Hypothalamus (tissue), 51 donors: ENCODE measurements at regions not wholly inside any gene's neighbourhood (a gene's known extent, or its start where the extent isn't known, plus 50 kb on each side); places are given as distances from the start of the nearest gene placed in this dataset.
"Not testable (repeated sequence)": the region's sequence is repeated elsewhere in the genome, so short reads cannot be mapped to it uniquely, and the experiment has no call there.

Source experiments
- DNase-seq, 51 donors: peaks; one replicate each; lab custom pipeline; 2025; lab: John Stamatoyannopoulos, UW

- DNase-seq, result no peak
Measured at GRCh38 chr5:109989161-109989560, 299.4 kb downstream of the MAN2A1 start.

- no peak for DNase-seq
Measured at GRCh38 chr5:109989994-109990722, 300.4 kb downstream of the MAN2A1 start.

- DNase-seq, result no peak
Measured at GRCh38 chr5:109990723-109991359, 301.1 kb downstream of the MAN2A1 start.

GRCh38 chr5:109992264-109992915 is 302.7 kb downstream of the MAN2A1 start:
- no peak for DNase-seq

GRCh38 chr5:109994135-109994534 is 304.4 kb downstream of the MAN2A1 start:
- no peak for DNase-seq

GRCh38 chr5:109996246-109996645 is 306.5 kb downstream of the MAN2A1 start:
- DNase-seq, result no peak

- no peak for DNase-seq
Measured at GRCh38 chr5:109997161-109997560, 307.4 kb downstream of the MAN2A1 start.

- DNase-seq, result no peak
Measured at GRCh38 chr5:109998208-109998607, 308.5 kb downstream of the MAN2A1 start.

GRCh38 chr5:109998726-109999125 is 309.0 kb downstream of the MAN2A1 start:
- DNase-seq, result no peak

- no peak for DNase-seq
Measured at GRCh38 chr5:110001648-110002047, 311.9 kb downstream of the MAN2A1 start.

GRCh38 chr5:110002652-110003051 is 312.9 kb downstream of the MAN2A1 start:
- DNase-seq, result no peak

- DNase-seq, result not testable (repeated sequence)
Measured at GRCh38 chr5:110005907-110006562, 316.3 kb downstream of the MAN2A1 start.

GRCh38 chr5:110007101-110007500 is 317.4 kb downstream of the MAN2A1 start:
- DNase-seq, result no peak

- DNase-seq, result no peak
Measured at GRCh38 chr5:110008131-110008530, 318.4 kb downstream of the MAN2A1 start.

GRCh38 chr5:110012145-110012544 is 322.4 kb downstream of the MAN2A1 start:
- no peak for DNase-seq

- no peak for DNase-seq
Measured at GRCh38 chr5:110013017-110013416, 323.3 kb downstream of the MAN2A1 start.

- no peak for DNase-seq
Measured at GRCh38 chr5:110017854-110018253, 328.1 kb downstream of the MAN2A1 start.

- DNase-seq, result no peak
Measured at GRCh38 chr5:110018509-110018908, 328.8 kb downstream of the MAN2A1 start.

GRCh38 chr5:110019119-110019518 is 329.4 kb downstream of the MAN2A1 start:
- no peak for DNase-seq

GRCh38 chr5:110019780-110020179 is 330.1 kb downstream of the MAN2A1 start:
- no peak for DNase-seq

GRCh38 chr5:110021251-110021650 is 331.5 kb downstream of the MAN2A1 start:
- no peak for DNase-seq
